Embryonic facial prominence (tissue), 1 donor: ENCODE measurements at regions not wholly inside any gene's neighbourhood (a gene's known extent, or its start where the extent isn't known, plus 50 kb on each side); places are given as distances from the start of the nearest gene placed in this dataset.

Source experiments
- DNase-seq: peaks from one replicate; pipeline ENCODE4 v3.0.0-alpha.2; 2016; ENCODE audit errors: extremely low spot score

- DNase-seq = no peak
Observed at GRCh38 chr11:70501051-70501901, 102.9 kb downstream of the CTTN start.

- DNase-seq = no peak
Observed at GRCh38 chr11:70501933-70502540, 103.7 kb downstream of the CTTN start.

DNA sequence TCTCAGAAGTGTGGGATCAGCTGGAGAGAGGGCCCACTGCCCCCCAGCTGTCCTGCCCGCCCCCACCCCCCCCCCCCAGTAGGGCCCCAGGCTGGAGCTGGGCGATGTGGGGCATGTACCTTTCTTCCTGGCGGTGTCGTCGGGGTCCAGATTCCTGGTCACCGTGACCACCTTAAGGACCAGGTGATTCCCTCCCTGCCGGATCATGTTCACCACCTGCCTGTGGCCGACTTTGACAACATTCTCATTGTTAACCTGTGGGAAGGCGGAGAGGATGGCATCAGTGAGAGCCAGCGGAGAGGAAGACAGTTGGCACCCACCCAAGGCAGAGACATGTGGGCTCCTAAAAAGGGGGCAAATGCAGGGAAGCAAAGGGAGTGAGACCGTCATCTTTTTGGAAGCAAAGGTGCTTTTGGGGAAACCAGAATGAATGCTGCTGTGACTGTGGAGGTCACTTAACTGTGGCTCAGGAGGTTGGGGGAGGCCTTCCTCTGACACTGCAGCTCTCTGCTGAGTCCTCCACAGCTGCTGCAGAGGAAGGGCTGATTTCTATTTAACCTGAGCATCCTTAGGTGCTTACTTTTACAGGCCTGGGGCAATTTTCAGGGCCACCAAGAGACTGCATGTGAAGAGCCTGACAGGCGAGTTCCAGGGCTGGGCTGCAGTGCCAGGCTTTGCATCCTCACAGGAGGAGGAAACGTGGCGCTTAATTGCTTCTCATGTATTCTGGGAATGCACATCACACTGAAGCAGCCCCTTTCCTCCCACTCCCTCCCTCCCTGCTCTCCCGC lies 104.5 kb downstream of the CTTN start:
- DNase-seq = no peak

DNA sequence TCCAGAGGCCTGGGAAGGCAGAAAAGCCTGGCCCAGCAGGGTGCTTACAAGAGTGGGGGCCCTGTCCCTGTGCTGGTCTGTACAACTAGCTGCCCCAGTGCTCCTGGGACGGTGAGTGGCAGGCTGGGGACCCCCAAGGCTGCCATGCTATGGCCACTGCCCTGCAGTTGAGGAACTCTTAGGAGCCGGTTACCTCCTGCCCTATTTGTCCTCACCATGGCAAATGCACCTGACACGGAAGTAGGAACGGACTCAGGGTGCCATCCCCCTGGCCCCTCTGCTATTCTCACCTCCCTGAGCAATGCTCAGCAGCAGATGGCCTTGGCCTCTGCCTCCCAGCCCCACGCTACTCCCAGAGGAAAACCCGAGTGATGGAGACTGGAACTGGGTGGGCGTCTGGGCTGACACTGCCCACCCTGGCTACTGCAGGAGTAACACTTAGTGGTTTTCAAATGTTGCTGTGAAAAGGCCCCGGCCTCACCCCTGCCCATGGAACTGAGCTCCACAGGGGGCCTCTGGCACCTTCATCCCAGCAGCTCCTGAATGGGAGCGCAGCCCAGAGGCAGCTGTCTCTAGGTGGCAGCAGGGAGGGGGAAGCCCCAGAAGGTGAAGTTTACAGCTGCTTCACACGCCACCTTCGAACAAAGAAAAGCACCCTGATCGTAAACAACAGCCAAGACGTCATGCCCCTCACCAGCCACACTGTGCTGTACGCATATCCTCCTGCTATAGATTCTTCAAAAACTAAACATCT lies 105.3 kb downstream of the CTTN start:
- DNase-seq = no peak

GRCh38 chr11:70504246-70505020 lies 106.1 kb downstream of the CTTN start:
- DNase-seq = no peak

GRCh38 chr11:70505331-70505731 lies 107.0 kb downstream of the CTTN start:
- DNase-seq = no peak

GRCh38 chr11:70505761-70506657 lies 107.7 kb downstream of the CTTN start:
- no peak for DNase-seq

DNA sequence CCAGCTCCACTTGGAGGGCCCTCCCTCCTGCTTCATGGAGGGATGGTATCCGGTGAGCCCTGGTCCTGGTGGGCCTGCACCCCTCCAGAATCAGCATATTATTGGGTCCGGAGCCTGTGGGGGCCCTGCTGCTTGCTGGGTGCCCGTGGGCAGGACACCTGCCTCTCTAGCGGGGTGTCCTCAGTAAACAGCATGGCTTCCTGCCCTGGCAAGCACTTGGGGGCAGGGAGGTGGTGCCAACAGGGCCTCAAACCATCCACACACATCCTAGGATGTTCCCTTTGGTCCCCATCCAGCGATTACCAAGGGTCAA lies 108.3 kb downstream of the CTTN start:
- DNase-seq = no peak

GRCh38 chr11:70506986-70507385 lies 108.7 kb downstream of the CTTN start:
- no peak for DNase-seq

DNA sequence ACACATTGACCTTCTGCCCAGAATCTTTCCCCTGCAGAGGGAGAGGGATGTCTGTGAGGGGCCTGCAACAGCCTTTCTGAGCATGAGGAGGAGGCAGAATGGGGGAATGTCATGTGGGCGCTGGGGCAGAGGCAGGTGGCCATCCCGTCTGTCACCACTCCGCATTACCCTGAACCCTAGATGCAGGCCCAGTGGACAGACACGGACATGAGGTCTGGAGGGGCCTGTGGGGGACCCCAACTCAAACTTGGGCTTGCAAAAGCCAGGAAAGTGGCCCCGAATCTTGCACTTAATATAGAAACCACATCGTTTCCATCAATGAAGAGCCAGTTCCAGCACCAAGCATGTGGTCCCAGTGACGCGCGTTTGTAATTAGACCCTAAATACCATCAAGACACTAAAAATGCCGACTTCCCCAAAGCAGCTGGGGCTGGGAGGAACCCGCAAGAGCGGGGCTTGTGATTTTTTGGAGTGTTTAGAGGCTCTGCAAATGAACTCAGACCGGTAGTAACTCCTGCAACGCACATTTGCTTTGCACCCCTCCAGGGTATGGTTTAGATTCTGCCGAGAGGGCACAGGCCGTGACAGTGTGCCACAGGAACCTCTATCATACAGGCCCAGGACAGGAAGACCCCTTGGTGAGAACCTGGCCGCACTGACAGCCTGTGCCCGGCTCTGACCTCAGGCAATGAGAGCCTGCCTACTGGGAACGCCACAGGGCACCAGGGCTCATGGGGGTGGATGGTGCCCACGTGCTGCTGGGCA lies 109.3 kb downstream of the CTTN start:
- no peak for DNase-seq

DNA sequence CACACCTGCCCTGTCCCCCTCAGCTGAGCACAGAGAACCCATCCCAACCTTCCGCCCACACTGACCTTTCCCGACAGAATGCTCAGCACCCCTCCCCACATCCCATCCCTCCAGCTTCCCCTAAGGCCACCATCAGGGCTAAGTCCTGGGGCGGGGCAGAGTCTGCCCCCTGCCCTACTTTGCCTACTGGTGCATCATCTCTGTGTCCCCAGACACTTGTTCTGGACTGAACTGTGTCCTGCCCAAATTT lies 109.8 kb downstream of the CTTN start:
- DNase-seq = no peak

- DNase-seq = no peak
Observed at GRCh38 chr11:70509476-70509875, 111.1 kb downstream of the CTTN start.

- DNase-seq = no peak
Observed at GRCh38 chr11:70510106-70510505, 111.8 kb downstream of the CTTN start.

- DNase-seq = no peak
Observed at GRCh38 chr11:70510571-70510970, 112.2 kb downstream of the CTTN start.

GRCh38 chr11:70511345-70511744 lies 113.0 kb downstream of the CTTN start:
- no peak for DNase-seq

DNA sequence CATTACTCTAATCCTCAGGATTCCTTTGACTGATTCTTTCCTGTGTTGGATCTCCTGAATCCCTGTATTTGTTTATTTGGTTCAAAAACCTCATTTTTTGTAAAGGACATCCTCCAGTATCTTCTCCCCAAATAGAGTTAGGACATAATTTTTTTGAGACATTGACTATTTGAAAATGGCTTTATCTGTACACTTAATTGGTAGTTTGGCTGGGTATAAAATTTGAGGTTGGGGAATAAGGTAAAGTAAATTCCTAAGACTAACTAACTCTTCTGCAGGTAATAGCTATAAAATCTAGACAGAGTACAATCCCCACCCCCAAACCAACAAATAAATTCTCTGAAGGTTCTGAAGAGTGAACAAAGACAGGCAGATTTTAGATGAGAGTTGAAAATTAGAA lies 114.4 kb downstream of the CTTN start:
- no peak for DNase-seq

GRCh38 chr11:70517203-70517602 lies 118.9 kb downstream of the CTTN start:
- no peak for DNase-seq

DNA sequence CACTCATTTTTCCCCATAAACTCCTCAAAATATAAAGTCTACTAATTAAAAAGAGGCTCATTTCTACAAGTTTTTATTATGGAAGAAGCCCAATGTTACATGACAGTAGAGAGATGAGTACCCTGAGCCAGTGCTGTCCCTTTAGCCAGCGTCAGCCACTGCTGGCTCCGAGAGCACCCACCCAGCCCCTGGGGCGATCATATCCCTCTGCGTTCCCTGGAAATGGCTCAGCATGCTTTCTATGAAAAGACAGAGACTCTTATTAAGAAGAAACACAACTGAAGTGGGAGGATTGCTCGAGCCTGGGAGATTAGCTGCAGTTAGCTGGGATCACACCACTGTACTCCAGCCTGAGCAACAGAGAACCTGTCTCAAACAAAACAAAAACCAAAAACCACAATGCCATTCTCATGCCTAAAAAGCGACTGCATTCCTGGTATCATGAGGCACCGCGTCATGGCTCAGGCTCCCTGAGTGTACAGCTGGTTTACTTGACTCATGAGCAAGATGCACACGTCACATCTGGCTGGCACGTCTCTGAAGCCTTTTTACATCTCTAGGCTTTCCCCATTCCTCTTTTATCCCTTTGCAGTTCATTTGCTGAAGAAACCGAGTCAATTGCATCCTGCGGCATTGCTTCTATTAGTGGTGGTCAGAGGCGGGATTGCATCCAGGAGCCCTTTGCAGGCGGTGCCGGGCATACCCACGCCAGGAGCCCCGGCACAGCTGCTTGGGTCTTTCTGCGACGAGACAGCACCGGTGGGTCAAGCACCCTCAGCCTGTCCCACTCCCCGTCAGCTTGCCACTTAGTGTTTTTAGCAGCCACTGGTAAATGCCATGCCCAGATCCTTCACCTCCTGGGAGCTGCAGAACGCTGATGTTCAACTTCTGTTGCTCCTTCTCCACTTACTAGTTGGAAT lies 119.9 kb downstream of the CTTN start:
- no peak for DNase-seq

GRCh38 chr11:70519117-70519516 lies 120.8 kb downstream of the CTTN start:
- DNase-seq = no peak
